SU-DHL-6 (cell line): ENCODE measurements at regions not wholly inside any gene's neighbourhood (a gene's known extent, or its start where the extent isn't known, plus 50 kb on each side); places are given as distances from the start of the nearest gene placed in this dataset.

Experiments used
- H2AFZ ChIP-seq: fragments of 200-600 bp; sonication (generic); 2 replicates; pipeline ENCODE4 v1.6.1; 2014; ENCODE audit warnings: low read depth, mild to moderate bottlenecking, moderate library complexity, mixed read lengths, antibody characterized with exemption, low read length; ENCODE audit not compliant: severe bottlenecking
- H3F3A ChIP-seq: fragments of 200-600 bp; shearing (Covaris generic); 2 replicates; pipeline ENCODE4 v1.6.0; 2016; ENCODE audit warnings: antibody characterized with exemption, mild to moderate bottlenecking; ENCODE audit not compliant: insufficient read depth
- H3K27ac ChIP-seq: fragments of 200-600 bp; sonication (generic); 2 replicates; pipeline ENCODE4 v1.5.1; 2016; ENCODE audit warnings: low read depth, mild to moderate bottlenecking, low read length, moderate library complexity, mixed read lengths
- H3K27me3 ChIP-seq: fragments of 200-600 bp; sonication (generic), shearing (Covaris generic); 2 replicates; pipeline ENCODE4 v1.6.0; 2014; ENCODE audit warnings: mild to moderate bottlenecking, low read length
- H3K36me3 ChIP-seq: fragments of 200-600 bp; sonication (generic); 2 replicates; pipeline ENCODE4 v1.6.1; 2014; ENCODE audit warnings: mild to moderate bottlenecking, low read length, mixed read lengths
- H3K4me2 ChIP-seq: fragments of 300-600, 200-600 bp; shearing (Covaris generic), sonication (generic); 2 replicates; pipeline ENCODE4 v1.6.0; 2014; ENCODE audit warnings: low read length, low read depth, mild to moderate bottlenecking; ENCODE audit not compliant: poor library complexity, severe bottlenecking
- H3K4me3 ChIP-seq: fragments of 200-600 bp; sonication (generic); 2 replicates; pipeline ENCODE4 v1.5.1; 2014; ENCODE audit warnings: antibody characterized with exemption, low read length, mild to moderate bottlenecking, mixed read lengths; ENCODE audit not compliant: insufficient read depth, poor library complexity, severe bottlenecking
- H3K79me2 ChIP-seq: fragments of 200-600 bp; sonication (generic); 2 replicates; pipeline ENCODE4 v1.6.1; 2014; ENCODE audit warnings: mild to moderate bottlenecking, low read length, moderate library complexity; ENCODE audit not compliant: insufficient read depth
- H3K9ac ChIP-seq: fragments of 200-600 bp; sonication (generic); 2 replicates; pipeline ENCODE4 v1.7.0; 2014; ENCODE audit warnings: mild to moderate bottlenecking, low read length
- H3K9me2 ChIP-seq: fragments of 200-600 bp; sonication (generic); replicated peaks from 2 replicates; pipeline ENCODE4 v1.6.1; 2014; ENCODE audit warnings: low read length; ENCODE audit not compliant: insufficient read depth
- H3K9me3 ChIP-seq: fragments of 200-600 bp; sonication (generic); 2 replicates; pipeline ENCODE4 v1.6.1; 2014; ENCODE audit warnings: low read length, mixed read lengths; ENCODE audit not compliant: insufficient read depth
- H4K20me1 ChIP-seq: fragments of 200-600 bp; sonication (generic); 2 replicates; pipeline ENCODE4 v1.6.1; 2014; ENCODE audit warnings: low read depth, mild to moderate bottlenecking, antibody characterized with exemption, low read length, moderate library complexity, mixed read lengths
- CTCF ChIP-seq: fragments of 200-600 bp; sonication (generic); IDR thresholded peaks from one replicate; pipeline ENCODE4 v1.5.1; 2017; ENCODE audit warnings: antibody characterized with exemption, mild to moderate bottlenecking, low read length, moderate library complexity; ENCODE audit not compliant: insufficient read depth, poor library complexity, severe bottlenecking
- EZH2phosphoT487 ChIP-seq: fragments of 200-600 bp; sonication (generic), shearing (Covaris generic); conservative IDR thresholded peaks from 2 replicates; pipeline ENCODE4 v1.6.1; 2018; ENCODE audit warnings: mild to moderate bottlenecking, antibody characterized with exemption, low read length, moderate library complexity, mixed read lengths

DNA sequence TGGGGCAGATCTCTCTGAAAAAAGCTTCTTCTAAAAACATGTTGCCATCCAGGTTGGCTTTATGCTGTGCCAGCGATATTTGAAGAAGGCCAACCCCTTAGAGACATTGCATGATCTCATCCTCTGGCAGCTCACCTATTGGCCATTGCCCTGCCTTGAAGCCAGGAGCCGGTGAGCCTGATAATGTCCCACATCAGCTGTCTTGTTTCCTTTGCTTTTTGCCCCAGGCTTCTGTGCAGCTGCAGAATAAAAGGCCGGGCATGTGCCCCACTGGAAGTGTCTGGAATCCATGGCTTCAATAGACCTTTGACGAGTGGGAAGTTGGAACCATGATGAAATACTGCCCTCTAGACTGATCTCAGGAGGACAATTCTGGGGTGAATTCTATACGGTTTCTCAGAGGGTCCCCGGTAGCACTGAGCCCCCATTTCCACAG is 523.5 kb upstream of the ZEB2 start:
- no peak overlapping the region for H3K27ac ChIP-seq
- no peak overlapping the region for H2AFZ ChIP-seq

GRCh38 chr2:145041706-145042105 is 521.8 kb upstream of the ZEB2 start:
- no peaks in the 10 kb centered on the region for H3F3A ChIP-seq
- TF ChIP-seq CTCF: no peak
- no peak for TF ChIP-seq EZH2phosphoT487
- no peaks in the 10 kb centered on the region for H3K36me3 ChIP-seq
- no peak overlapping the region for H3K9ac ChIP-seq
- no peaks in the 10 kb centered on the region for H3K27me3 ChIP-seq
- H3K4me2 ChIP-seq: no peak overlapping the region
- no peak overlapping the region for H3K27ac ChIP-seq
- H3K79me2 ChIP-seq: no peaks in the 10 kb centered on the region
- no peak overlapping the region for H2AFZ ChIP-seq
- no peaks in the 10 kb centered on the region for H3K9me3 ChIP-seq
- H4K20me1 ChIP-seq: no peaks in the 10 kb centered on the region
- H3K4me3 ChIP-seq: no peak overlapping the region
- H3K9me2 ChIP-seq: no peaks in the 10 kb centered on the region

More for the DNA sequence above, 523.5 kb upstream of the ZEB2 start:
- Histone ChIP-seq H3K9me2 (no peaks in the 10 kb centered on the region), H3K4me2 (no peak overlapping the region), H3K27me3 (no peaks in the 10 kb centered on the region), H3K36me3 (no peaks in the 10 kb centered on the region), H3K9me3 (no peaks in the 10 kb centered on the region), H3F3A (no peaks in the 10 kb centered on the region), H4K20me1 (no peaks in the 10 kb centered on the region), H3K79me2 (no peaks in the 10 kb centered on the region), H3K9ac (no peak overlapping the region), H3K4me3 (no peak overlapping the region)
- no peak for TF ChIP-seq CTCF
- TF ChIP-seq EZH2phosphoT487: no peak

DNA sequence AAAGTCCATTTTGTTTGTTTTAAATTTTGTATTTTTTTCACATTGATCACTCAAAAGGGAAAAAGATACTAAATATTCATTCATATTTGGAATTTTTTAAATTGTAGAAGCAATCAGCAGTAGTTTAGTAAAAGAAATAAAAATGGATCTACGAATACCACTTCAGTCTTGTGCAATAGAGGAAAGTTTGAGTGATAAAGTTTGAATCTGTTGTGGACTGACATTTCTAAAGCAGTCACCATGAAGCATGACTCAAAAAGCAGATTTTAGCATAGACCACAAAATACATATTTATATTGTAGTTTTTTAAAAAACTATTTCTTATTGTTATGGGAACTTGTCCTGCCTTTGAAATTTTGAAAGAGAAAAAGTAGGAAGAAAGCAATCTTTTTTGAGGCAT is 520.5 kb upstream of the ZEB2 start:
- H2AFZ ChIP-seq: no peak overlapping the region
- no peaks in the 10 kb centered on the region for H3K79me2 ChIP-seq
- no peaks in the 10 kb centered on the region for H3K27me3 ChIP-seq
- no peaks in the 10 kb centered on the region for H3F3A ChIP-seq
- no peak overlapping the region for H3K4me2 ChIP-seq
- no peak overlapping the region for H3K27ac ChIP-seq
- H3K9me3 ChIP-seq: no peaks in the 10 kb centered on the region
- no peak overlapping the region for H3K4me3 ChIP-seq
- TF ChIP-seq CTCF (no peak), EZH2phosphoT487 (no peak)
- H3K9ac ChIP-seq: no peak overlapping the region
- no peaks in the 10 kb centered on the region for H3K36me3 ChIP-seq
- no peaks in the 10 kb centered on the region for H4K20me1 ChIP-seq
- no peaks in the 10 kb centered on the region for H3K9me2 ChIP-seq
